ENCODE measurements at regions not wholly inside any gene's neighbourhood (a gene's known extent, or its start where the extent isn't known, plus 50 kb on each side); places are given as distances from the start of the nearest gene placed in this dataset.

GRCh38 chr9:38334234-38334633 lies 58.3 kb upstream of the ALDH1B1 start:
- Histone ChIP-seq H3K4me3 (no peak overlapping the region), H3K9me3 (no peaks in the 10 kb centered on the region), H3K4me2 (no peak overlapping the region), H3K27ac (no peak overlapping the region), H3K4me1 (peaks cover 5% of the 10 kb centered on the region; the same call in 1 of the 3 replicates)
- ATAC-seq (no peak), DNase-seq (ENCODE audit: low read depth in 1 of 2, low spot score in 1 of 2) (peak; percentile 14 to 25), FAIRE-seq (no peak)
- POLR2A ChIA-PET = no interaction called here
- 40% methylated on average over 3 of the region's 3 CpGs for WGBS (ENCODE audit: missing lambda C conversion rate)
- CTCF ChIA-PET = interaction anchor here (0.9 to 2.8 kb wide), 18 partner anchors 8 to 786 kb away, joined by 3 to 15 read pairs (median 4); no protein-coding TSS in a partner anchor
- TF ChIP-seq PBX3 (IDR thresholded peaks at IDR 0.05) = no peak
- no peak for TF ChIP-seq GATA3 (IDR thresholded peaks at IDR 0.05; ENCODE audit: borderline replicate concordance)
- TF ChIP-seq USF2 (IDR thresholded peaks at IDR 0.05) = no peak
- no peak for TF ChIP-seq EHF (CRISPR knock-in tag; IDR thresholded peaks at IDR 0.05)
- TF ChIP-seq HMGXB4 (CRISPR knock-in tag; IDR thresholded peaks at IDR 0.05; ENCODE audit: borderline replicate concordance) = no peak
- no peak for TF ChIP-seq SREBF2 (IDR thresholded peaks at IDR 0.05)
- no peak for TF ChIP-seq REST (IDR thresholded peaks at IDR 0.05)
- no peak for TF ChIP-seq PHF8 (IDR thresholded peaks at IDR 0.05; ENCODE audit: borderline replicate concordance, low read depth)
- no peak for TF ChIP-seq KDM1A (IDR thresholded peaks at IDR 0.05; ENCODE audit: low read depth)
- TF ChIP-seq CTCF (IDR thresholded peaks at IDR 0.05) = peak; percentile 45; the same call in 2 of the 3 replicates
- TF ChIP-seq BCL3 (IDR thresholded peaks at IDR 0.05) = no peak
- no peak for TF ChIP-seq CHD4 (IDR thresholded peaks at IDR 0.05; ENCODE audit: borderline replicate concordance)
- TF ChIP-seq SMC3 (IDR thresholded peaks at IDR 0.05) = peak; percentile 39; the same call in 2 of the 3 replicates
- no peak for TF ChIP-seq HEYL (CRISPR knock-in tag; IDR thresholded peaks at IDR 0.05)
- TF ChIP-seq HDAC2 (IDR thresholded peaks at IDR 0.05) = no peak
- peak; percentile 33 to 51; a peak in 4 of 5 replicates for TF ChIP-seq RAD21 (conservative IDR thresholded peaks at IDR 0.05 in 1 of 2, IDR thresholded peaks at IDR 0.05 in 1 of 2)

All from A549 (cell line).